ENCODE measurements at regions not wholly inside any gene's neighbourhood (a gene's known extent, or its start where the extent isn't known, plus 50 kb on each side); places are given as distances from the start of the nearest gene placed in this dataset.
"Not testable (repeated sequence)": the region's sequence is repeated elsewhere in the genome, so short reads cannot be mapped to it uniquely, and the experiment has no call there.

- DNase-seq (ENCODE audit: low spot score): no peak
Measured at GRCh38 chr1:95520390-95520789, 286.4 kb downstream of the RWDD3 start.

- DNase-seq (ENCODE audit: low spot score): no peak
Measured at GRCh38 chr1:95532335-95532734, 298.3 kb downstream of the RWDD3 start.

GRCh38 chr1:95534985-95535384 lies 301.0 kb downstream of the RWDD3 start:
- no peak for DNase-seq (ENCODE audit: low spot score)

GRCh38 chr1:95535614-95536013 lies 301.6 kb downstream of the RWDD3 start:
- DNase-seq (ENCODE audit: low spot score): no peak

- DNase-seq (ENCODE audit: low spot score): no peak
Measured at GRCh38 chr1:95536501-95536900, 302.5 kb downstream of the RWDD3 start.

- DNase-seq (ENCODE audit: low spot score): no peak
Measured at GRCh38 chr1:95537176-95537575, 303.2 kb downstream of the RWDD3 start.

GRCh38 chr1:95538242-95538641 lies 304.2 kb downstream of the RWDD3 start:
- DNase-seq (ENCODE audit: low spot score): not testable (repeated sequence)

- no peak for DNase-seq (ENCODE audit: low spot score)
Measured at GRCh38 chr1:95542936-95543335, 308.9 kb downstream of the RWDD3 start.

GRCh38 chr1:95547005-95547404 lies 313.0 kb downstream of the RWDD3 start:
- no peak for DNase-seq (ENCODE audit: low spot score)

GRCh38 chr1:95548211-95548610 lies 314.2 kb downstream of the RWDD3 start:
- no peak for DNase-seq (ENCODE audit: low spot score)

- no peak for DNase-seq (ENCODE audit: low spot score)
Measured at GRCh38 chr1:95551201-95551600, 317.2 kb downstream of the RWDD3 start.

- no peak for DNase-seq (ENCODE audit: low spot score)
Measured at GRCh38 chr1:95553595-95553994, 319.6 kb downstream of the RWDD3 start.

- no peak for DNase-seq (ENCODE audit: low spot score)
Measured at GRCh38 chr1:95554408-95554807, 320.4 kb downstream of the RWDD3 start.

- DNase-seq (ENCODE audit: low spot score): no peak
Measured at GRCh38 chr1:95558791-95559190, 324.8 kb downstream of the RWDD3 start.

- DNase-seq (ENCODE audit: low spot score): no peak
Measured at GRCh38 chr1:95561346-95561745, 327.3 kb downstream of the RWDD3 start.

- no peak for DNase-seq (ENCODE audit: low spot score)
Measured at GRCh38 chr1:95562230-95562629, 328.2 kb downstream of the RWDD3 start.

GRCh38 chr1:95572002-95572401 lies 338.0 kb downstream of the RWDD3 start:
- no peak for DNase-seq (ENCODE audit: low spot score)

GRCh38 chr1:95572962-95573361 lies 339.0 kb downstream of the RWDD3 start:
- no peak for DNase-seq (ENCODE audit: low spot score)

GRCh38 chr1:95575291-95575690 lies 341.3 kb downstream of the RWDD3 start:
- DNase-seq (ENCODE audit: low spot score): no peak

GRCh38 chr1:95578462-95578861 lies 344.5 kb downstream of the RWDD3 start:
- no peak for DNase-seq (ENCODE audit: low spot score)

GRCh38 chr1:95582191-95582590 lies 348.2 kb downstream of the RWDD3 start:
- no peak for DNase-seq (ENCODE audit: low spot score)

GRCh38 chr1:95582746-95583145 lies 348.7 kb downstream of the RWDD3 start:
- no peak for DNase-seq (ENCODE audit: low spot score)

- DNase-seq (ENCODE audit: low spot score): no peak
Measured at GRCh38 chr1:95583661-95584210, 349.7 kb downstream of the RWDD3 start.

GRCh38 chr1:95584315-95584714 lies 350.3 kb downstream of the RWDD3 start:
- no peak for DNase-seq (ENCODE audit: low spot score)

- no peak for DNase-seq (ENCODE audit: low spot score)
Measured at GRCh38 chr1:95604771-95605170, 370.8 kb downstream of the RWDD3 start.
